HK-2 (cell line): ENCODE measurements at regions not wholly inside any gene's neighbourhood (a gene's known extent, or its start where the extent isn't known, plus 50 kb on each side); places are given as distances from the start of the nearest gene placed in this dataset.
"Not testable (repeated sequence)": the region's sequence is repeated elsewhere in the genome, so short reads cannot be mapped to it uniquely, and the experiment has no call there.

Experiments
- DNase-seq: peaks from one replicate; pipeline ENCODE4 v3.0.0-alpha.2; 2018; ENCODE audit not compliant: unreplicated experiment

- no peak for DNase-seq
Observed at GRCh38 chr19:32032561-32032960, 312.8 kb upstream of the ZNF507 start.

GRCh38 chr19:32035626-32036025 is 309.8 kb upstream of the ZNF507 start:
- no peak for DNase-seq

GRCh38 chr19:32038021-32038920 is 307.1 kb upstream of the ZNF507 start:
- DNase-seq, result no peak

GRCh38 chr19:32038961-32039360 is 306.4 kb upstream of the ZNF507 start:
- DNase-seq, result no peak

GRCh38 chr19:32039440-32039839 is 306.0 kb upstream of the ZNF507 start:
- DNase-seq, result no peak

- DNase-seq, result no peak
Observed at GRCh38 chr19:32040236-32040635, 305.2 kb upstream of the ZNF507 start.

- DNase-seq, result peak; percentile 9
Observed at GRCh38 chr19:32041681-32042292, 303.6 kb upstream of the ZNF507 start.

- DNase-seq, result no peak
Observed at GRCh38 chr19:32047788-32048187, 297.6 kb upstream of the ZNF507 start.

- DNase-seq, result no peak
Observed at GRCh38 chr19:32053376-32053775, 292.0 kb upstream of the ZNF507 start.

GRCh38 chr19:32053861-32054260 is 291.5 kb upstream of the ZNF507 start:
- DNase-seq, result no peak

- no peak for DNase-seq
Observed at GRCh38 chr19:32058131-32058530, 287.3 kb upstream of the ZNF507 start.

GRCh38 chr19:32061315-32061714 is 284.1 kb upstream of the ZNF507 start:
- no peak for DNase-seq

- no peak for DNase-seq
Observed at GRCh38 chr19:32063601-32064000, 281.8 kb upstream of the ZNF507 start.

GRCh38 chr19:32066056-32066455 is 279.4 kb upstream of the ZNF507 start:
- DNase-seq, result no peak

GRCh38 chr19:32067685-32068084 is 277.7 kb upstream of the ZNF507 start:
- no peak for DNase-seq

GRCh38 chr19:32068793-32069192 is 276.6 kb upstream of the ZNF507 start:
- DNase-seq, result no peak

GRCh38 chr19:32070101-32070500 is 275.3 kb upstream of the ZNF507 start:
- DNase-seq, result no peak

- no peak for DNase-seq
Observed at GRCh38 chr19:32082028-32082427, 263.4 kb upstream of the ZNF507 start.

- not testable (repeated sequence) for DNase-seq
Observed at GRCh38 chr19:32084756-32085363, 260.6 kb upstream of the ZNF507 start.

- DNase-seq, result no peak
Observed at GRCh38 chr19:32091241-32091640, 254.2 kb upstream of the ZNF507 start.

- DNase-seq, result no peak
Observed at GRCh38 chr19:32097011-32097410, 248.4 kb upstream of the ZNF507 start.

- no peak for DNase-seq
Observed at GRCh38 chr19:32097620-32098019, 247.8 kb upstream of the ZNF507 start.

- no peak for DNase-seq
Observed at GRCh38 chr19:32098968-32099367, 246.4 kb upstream of the ZNF507 start.
